OCI-LY7 (cell line): ENCODE measurements at regions not wholly inside any gene's neighbourhood (a gene's known extent, or its start where the extent isn't known, plus 50 kb on each side); places are given as distances from the start of the nearest gene placed in this dataset.

Experiments
- BruUV-seq: library from RNA; stranded (reverse); fragments of 400-500 nt; replicated peaks from 2 replicates; lab custom pipeline; 2021; lab: Mats Ljungman, UMichigan
- CTCF ChIA-PET: fragments of 300-600 bp; sonication (Branson Sonifier 250); formaldehyde crosslinking; loops from one replicate; lab custom pipeline; 2022; ENCODE audit warnings: antibody characterized with exemption; ENCODE audit not compliant: unreplicated experiment; lab: Charles Lee
- POLR2A ChIA-PET: fragments of 300-600 bp; sonication (Branson Sonifier 250); formaldehyde crosslinking; loops from one replicate; lab custom pipeline; 2022; ENCODE audit warnings: antibody characterized with exemption; lab: Charles Lee
- DNase-seq: peaks from one replicate; pipeline ENCODE4 v3.0.0-alpha.2; 2015; ENCODE audit warnings: low spot score
- H2AFZ ChIP-seq: fragments of 200-600 bp; sonication (generic), shearing (Covaris generic); 2 replicates; pipeline ENCODE4 v1.6.1; 2014; ENCODE audit warnings: mild to moderate bottlenecking, antibody characterized with exemption, low read length, moderate library complexity
- H3K27ac ChIP-seq: fragments of 200-600 bp; sonication (generic); 2 replicates; pipeline ENCODE4 v1.5.1; 2014; ENCODE audit warnings: mixed run types, low read depth, mild to moderate bottlenecking, moderate library complexity, low read length, inconsistent platforms; ENCODE audit not compliant: poor library complexity, severe bottlenecking
- H3K36me3 ChIP-seq: fragments of 200-600 bp; sonication (generic); 2 replicates; pipeline ENCODE4 v1.6.1; 2014; ENCODE audit warnings: mild to moderate bottlenecking, antibody characterized with exemption, low read length, moderate library complexity, mixed read lengths; ENCODE audit not compliant: insufficient read depth
- H3K4me1 ChIP-seq: fragments of 200-600 bp; sonication (generic); 2 replicates; pipeline ENCODE4 v1.5.1; 2014; ENCODE audit warnings: mild to moderate bottlenecking, low read length; ENCODE audit not compliant: insufficient read depth, poor library complexity, severe bottlenecking
- H3K4me2 ChIP-seq: fragments of 200-600 bp; sonication (generic); 2 replicates; pipeline ENCODE4 v1.6.1; 2014; ENCODE audit warnings: mild to moderate bottlenecking, low read length
- H3K4me3 ChIP-seq: fragments of 200-600 bp; sonication (generic); 2 replicates; pipeline ENCODE4 v1.5.1; 2014; ENCODE audit warnings: mild to moderate bottlenecking, low read depth, low read length; ENCODE audit not compliant: poor library complexity, severe bottlenecking
- H3K79me2 ChIP-seq: fragments of 200-600 bp; sonication (generic); 2 replicates; pipeline ENCODE4 v1.6.1; 2016; ENCODE audit warnings: low read depth, mild to moderate bottlenecking, low read length, moderate library complexity, mixed read lengths; ENCODE audit not compliant: insufficient read depth
- H3K9me2 ChIP-seq: fragments of 200-600 bp; sonication (generic); 2 replicates; pipeline ENCODE4 v1.6.1; 2016; ENCODE audit warnings: mild to moderate bottlenecking, low read length, mixed read lengths; ENCODE audit not compliant: insufficient read depth
- H3K9me3 ChIP-seq: fragments of 200-600 bp; sonication (generic); 2 replicates; pipeline ENCODE4 v1.6.1; 2014; ENCODE audit warnings: mild to moderate bottlenecking, mixed run types, low read length, mixed read lengths
- H4K20me1 ChIP-seq: fragments of 200-600 bp; sonication (generic); 2 replicates; pipeline ENCODE4 v1.6.1; 2014; ENCODE audit warnings: mild to moderate bottlenecking, antibody characterized with exemption, low read length, moderate library complexity, mixed read lengths; ENCODE audit not compliant: insufficient read depth
- EZH2phosphoT487 ChIP-seq: fragments of 200-600 bp; sonication (generic); IDR thresholded peaks from 2 replicates; pipeline ENCODE4 v1.6.1; 2018; ENCODE audit warnings: low read depth, borderline replicate concordance, mild to moderate bottlenecking, mixed run types, antibody characterized with exemption, low read length, moderate library complexity, mixed read lengths
- intact Hi-C: fragments of 100-400 bp; cut with micrococcal nuclease; formaldehyde crosslinking; loops from one replicate; pipeline ENCODE4 v1.10.0; 2022; ENCODE audit not compliant: unreplicated experiment
- TF ChIP-seq, protein P1 (sequence below): fragments of 200-600 bp; sonication (generic); conservative IDR thresholded peaks from 2 replicates; pipeline ENCODE4 v1.5.1; 2014; ENCODE audit warnings: mild to moderate bottlenecking, antibody characterized with exemption, low read length, moderate library complexity, mixed read lengths

DNA sequence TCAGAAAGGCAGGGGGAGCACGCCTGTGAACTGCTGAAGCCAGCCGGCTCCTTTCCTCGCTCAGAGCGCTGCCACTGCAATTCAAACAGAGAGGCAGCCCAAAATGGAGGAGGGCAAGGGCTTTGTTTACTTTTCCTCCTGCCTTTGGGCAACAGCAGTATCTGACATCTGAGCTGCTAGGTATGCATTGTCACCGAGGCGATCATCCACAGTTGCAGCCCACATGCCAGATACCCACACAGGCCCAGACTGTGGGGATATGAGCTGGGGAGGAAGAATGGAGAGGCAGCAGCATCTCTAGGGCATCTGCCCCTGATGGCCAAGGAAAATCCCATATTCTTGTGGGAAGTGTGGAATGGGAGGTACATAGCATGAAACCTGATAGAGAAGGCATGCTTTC is 357.1 kb downstream of the BARHL2 start:
- H4K20me1 ChIP-seq = no peaks in the 10 kb centered on the region
- H2AFZ ChIP-seq = no peak overlapping the region
- H3K4me1 ChIP-seq = no peaks in the 10 kb centered on the region
- no peak overlapping the region for H3K4me2 ChIP-seq
- H3K9me3 ChIP-seq = no peaks in the 10 kb centered on the region
- no peak for TF ChIP-seq EZH2phosphoT487
- TF ChIP-seq, protein P1, sequence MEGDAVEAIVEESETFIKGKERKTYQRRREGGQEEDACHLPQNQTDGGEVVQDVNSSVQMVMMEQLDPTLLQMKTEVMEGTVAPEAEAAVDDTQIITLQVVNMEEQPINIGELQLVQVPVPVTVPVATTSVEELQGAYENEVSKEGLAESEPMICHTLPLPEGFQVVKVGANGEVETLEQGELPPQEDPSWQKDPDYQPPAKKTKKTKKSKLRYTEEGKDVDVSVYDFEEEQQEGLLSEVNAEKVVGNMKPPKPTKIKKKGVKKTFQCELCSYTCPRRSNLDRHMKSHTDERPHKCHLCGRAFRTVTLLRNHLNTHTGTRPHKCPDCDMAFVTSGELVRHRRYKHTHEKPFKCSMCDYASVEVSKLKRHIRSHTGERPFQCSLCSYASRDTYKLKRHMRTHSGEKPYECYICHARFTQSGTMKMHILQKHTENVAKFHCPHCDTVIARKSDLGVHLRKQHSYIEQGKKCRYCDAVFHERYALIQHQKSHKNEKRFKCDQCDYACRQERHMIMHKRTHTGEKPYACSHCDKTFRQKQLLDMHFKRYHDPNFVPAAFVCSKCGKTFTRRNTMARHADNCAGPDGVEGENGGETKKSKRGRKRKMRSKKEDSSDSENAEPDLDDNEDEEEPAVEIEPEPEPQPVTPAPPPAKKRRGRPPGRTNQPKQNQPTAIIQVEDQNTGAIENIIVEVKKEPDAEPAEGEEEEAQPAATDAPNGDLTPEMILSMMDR = no peak
- no peaks in the 10 kb centered on the region for H3K79me2 ChIP-seq
- intact Hi-C loops = no loop called here
- no peak overlapping the region for H3K4me3 ChIP-seq
- DNase-seq = no peak
- no TSS peak for BruUV-seq
- no peaks in the 10 kb centered on the region for H3K9me2 ChIP-seq
- ChIA-PET POLR2A (interaction anchor here (1.0 kb wide), 1 partner anchor 226 kb away, joined by 3 read pairs; no protein-coding TSS in a partner anchor), CTCF (no interaction called here)
- H3K36me3 ChIP-seq = no peaks in the 10 kb centered on the region
- no peak overlapping the region for H3K27ac ChIP-seq

DNA sequence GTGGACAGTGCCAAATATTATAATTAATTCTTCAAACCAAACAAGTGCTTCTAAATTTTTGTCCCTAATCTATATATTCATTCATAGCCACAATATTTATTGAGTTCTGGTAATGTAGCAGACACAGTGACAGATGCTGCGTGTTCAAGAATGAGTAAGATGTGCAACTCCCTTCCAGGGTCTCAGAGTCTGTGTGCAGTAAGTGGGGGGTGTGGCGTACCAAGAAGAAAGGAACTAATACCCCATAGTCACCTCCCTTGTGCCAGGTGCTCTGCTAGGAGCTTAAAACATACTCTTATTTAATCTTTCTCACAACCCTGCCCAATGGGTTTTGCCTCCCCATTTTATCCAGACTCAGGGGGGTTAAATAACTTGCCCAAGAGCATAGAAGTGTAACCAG is 358.7 kb downstream of the BARHL2 start:
- no peaks in the 10 kb centered on the region for H3K4me1 ChIP-seq
- no peak overlapping the region for H3K4me2 ChIP-seq
- H3K27ac ChIP-seq = no peak overlapping the region
- CTCF ChIA-PET = no interaction called here
- intact Hi-C loops = no loop called here
- BruUV-seq = no TSS peak
- H2AFZ ChIP-seq = no peak overlapping the region
- no peaks in the 10 kb centered on the region for H4K20me1 ChIP-seq
- H3K79me2 ChIP-seq = no peaks in the 10 kb centered on the region
- no peaks in the 10 kb centered on the region for H3K36me3 ChIP-seq
- DNase-seq = no peak
- POLR2A ChIA-PET = interaction anchor here (0.6 kb wide), 1 partner anchor 440 kb away, joined by 3 read pairs; no protein-coding TSS in a partner anchor
- TF ChIP-seq EZH2phosphoT487 = no peak
- TF ChIP-seq, protein P1 = no peak
- no peak overlapping the region for H3K4me3 ChIP-seq
- no peaks in the 10 kb centered on the region for H3K9me3 ChIP-seq
- no peaks in the 10 kb centered on the region for H3K9me2 ChIP-seq

DNA sequence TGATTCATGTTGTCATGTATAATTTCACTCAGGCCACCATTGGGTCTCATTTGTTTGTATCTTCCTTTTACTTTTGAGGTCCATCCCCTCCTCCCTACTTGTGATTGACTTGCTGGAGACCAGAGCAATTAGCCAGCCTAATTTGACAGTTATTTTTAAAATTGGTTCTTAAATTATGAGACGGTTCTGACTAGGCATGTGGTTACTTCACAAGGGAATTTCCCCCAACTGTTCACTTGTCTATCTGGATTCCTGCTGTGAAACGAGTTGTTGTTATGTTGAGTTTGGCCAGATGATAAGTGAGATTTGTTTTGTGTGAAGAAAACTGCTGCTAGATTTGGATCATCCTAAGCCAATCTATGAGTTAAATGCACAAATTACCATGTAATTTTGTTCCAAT is 359.1 kb downstream of the BARHL2 start:
- H2AFZ ChIP-seq = no peak overlapping the region
- CTCF ChIA-PET = no interaction called here
- H3K9me3 ChIP-seq = no peaks in the 10 kb centered on the region
- BruUV-seq = no TSS peak
- no peak overlapping the region for H3K27ac ChIP-seq
- H3K4me1 ChIP-seq = no peaks in the 10 kb centered on the region
- no peak overlapping the region for H3K4me3 ChIP-seq
- DNase-seq = no peak
- POLR2A ChIA-PET = interaction anchor here (0.6 kb wide), 1 partner anchor 49 kb away, joined by 8 read pairs; no protein-coding TSS in a partner anchor
- intact Hi-C loops = no loop called here
- no peaks in the 10 kb centered on the region for H4K20me1 ChIP-seq
- no peaks in the 10 kb centered on the region for H3K36me3 ChIP-seq
- no peak overlapping the region for H3K4me2 ChIP-seq
- no peak for TF ChIP-seq EZH2phosphoT487
- TF ChIP-seq, protein P1 = no peak
- H3K9me2 ChIP-seq = no peaks in the 10 kb centered on the region
- H3K79me2 ChIP-seq = no peaks in the 10 kb centered on the region
